Upper lobe of right lung (tissue), 1 donor: ENCODE measurements at regions not wholly inside any gene's neighbourhood (a gene's known extent, or its start where the extent isn't known, plus 50 kb on each side); places are given as distances from the start of the nearest gene placed in this dataset.

Experiments used
- ATAC-seq: fragments of 200-7000 bp; cut with Tn5 transposase; one replicate; pipeline ENCODE4 v1.9.1; 2020; ENCODE audit warnings: mild to moderate bottlenecking, moderate library complexity
- DNase-seq: peaks from one replicate; pipeline ENCODE4 v3.0.0-alpha.2; 2020
- H3K27ac ChIP-seq: fragments of 200-600 bp; one replicate; pipeline ENCODE4 v1.8.0; 2022
- H3K27me3 ChIP-seq: fragments of 200-600 bp; one replicate; pipeline ENCODE4 v1.8.0; 2022; ENCODE audit warnings: mild to moderate bottlenecking
- H3K36me3 ChIP-seq: fragments of 200-600 bp; one replicate; pipeline ENCODE4 v1.8.0; 2022
- H3K4me1 ChIP-seq: fragments of 200-600 bp; one replicate; pipeline ENCODE4 v1.8.0; 2022
- H3K4me3 ChIP-seq: fragments of 200-600 bp; one replicate; pipeline ENCODE4 v1.8.0; 2022; ENCODE audit warnings: mild to moderate bottlenecking
- H3K9me3 ChIP-seq: fragments of 200-600 bp; one replicate; pipeline ENCODE4 v1.8.0; 2022
- CTCF ChIP-seq: fragments of 200-600 bp; IDR thresholded peaks from one replicate; pipeline ENCODE4 v1.8.0; 2022; ENCODE audit warnings: antibody characterized with exemption
- intact Hi-C: fragments of 100-400 bp; cut with DNase I; formaldehyde crosslinking; loops from one replicate; pipeline ENCODE4 v1.11.0; 2022
- donor health status: DM: no; HTN: yes; CAD: no; lungs with severe emphysema.

- DNase-seq, result no peak
- Histone ChIP-seq H3K27me3 (no peaks in the 10 kb centered on the region), H3K27ac (no peak overlapping the region), H3K36me3 (no peaks in the 10 kb centered on the region), H3K9me3 (no peaks in the 10 kb centered on the region), H3K4me1 (no peaks in the 10 kb centered on the region), H3K4me3 (no peak overlapping the region)
- TF ChIP-seq CTCF, result no peak
- no peak for ATAC-seq
- intact Hi-C loops, result no loop called here
These were observed 230.5 kb upstream of the TMEM229A start for GRCh38 chr7:124263232-124263827.

- H3K27me3 ChIP-seq, result no peaks in the 10 kb centered on the region
- no peak for TF ChIP-seq CTCF
These were observed 228.8 kb upstream of the TMEM229A start for GRCh38 chr7:124261710-124262109.

GRCh38 chr7:124257638-124258308, 224.9 kb upstream of the TMEM229A start:
- intact Hi-C loops, result no loop called here
- Histone ChIP-seq H3K27me3 (no peaks in the 10 kb centered on the region), H3K9me3 (no peaks in the 10 kb centered on the region), H3K27ac (no peak overlapping the region), H3K4me3 (no peak overlapping the region), H3K36me3 (no peaks in the 10 kb centered on the region), H3K4me1 (no peaks in the 10 kb centered on the region)
- no peak for ATAC-seq
- DNase-seq, result no peak
- no peak for TF ChIP-seq CTCF

More at GRCh38 chr7:124261710-124262109, 228.8 kb upstream of the TMEM229A start:
- Histone ChIP-seq H3K4me1 (no peaks in the 10 kb centered on the region), H3K4me3 (no peak overlapping the region), H3K36me3 (no peaks in the 10 kb centered on the region), H3K27ac (no peak overlapping the region), H3K9me3 (no peaks in the 10 kb centered on the region)
- no peak for ATAC-seq
- DNase-seq, result no peak
- intact Hi-C loops, result no loop called here

GRCh38 chr7:124255041-124255655, 222.3 kb upstream of the TMEM229A start:
- Histone ChIP-seq H3K4me3 (no peak overlapping the region), H3K9me3 (no peaks in the 10 kb centered on the region), H3K4me1 (no peaks in the 10 kb centered on the region), H3K36me3 (no peaks in the 10 kb centered on the region), H3K27me3 (no peaks in the 10 kb centered on the region), H3K27ac (no peak overlapping the region)
- intact Hi-C loops, result no loop called here
- TF ChIP-seq CTCF, result no peak
- DNase-seq, result no peak
- ATAC-seq, result no peak

GRCh38 chr7:124254396-124254795, 221.5 kb upstream of the TMEM229A start:
- no peak for TF ChIP-seq CTCF
- no peaks in the 10 kb centered on the region for H3K9me3 ChIP-seq
- intact Hi-C loops, result no loop called here
- no peaks in the 10 kb centered on the region for H3K4me1 ChIP-seq
- ATAC-seq, result no peak
- H3K4me3 ChIP-seq, result no peak overlapping the region
- DNase-seq, result no peak
- H3K27ac ChIP-seq, result no peak overlapping the region
- no peaks in the 10 kb centered on the region for H3K36me3 ChIP-seq
- H3K27me3 ChIP-seq, result no peaks in the 10 kb centered on the region
